ENCODE measurements at regions not wholly inside any gene's neighbourhood (a gene's known extent, or its start where the extent isn't known, plus 50 kb on each side); places are given as distances from the start of the nearest gene placed in this dataset.

GRCh38 chr3:150138824-150139223 is 168.1 kb upstream of the PFN2 start:
- TF ChIP-seq, protein P1, sequence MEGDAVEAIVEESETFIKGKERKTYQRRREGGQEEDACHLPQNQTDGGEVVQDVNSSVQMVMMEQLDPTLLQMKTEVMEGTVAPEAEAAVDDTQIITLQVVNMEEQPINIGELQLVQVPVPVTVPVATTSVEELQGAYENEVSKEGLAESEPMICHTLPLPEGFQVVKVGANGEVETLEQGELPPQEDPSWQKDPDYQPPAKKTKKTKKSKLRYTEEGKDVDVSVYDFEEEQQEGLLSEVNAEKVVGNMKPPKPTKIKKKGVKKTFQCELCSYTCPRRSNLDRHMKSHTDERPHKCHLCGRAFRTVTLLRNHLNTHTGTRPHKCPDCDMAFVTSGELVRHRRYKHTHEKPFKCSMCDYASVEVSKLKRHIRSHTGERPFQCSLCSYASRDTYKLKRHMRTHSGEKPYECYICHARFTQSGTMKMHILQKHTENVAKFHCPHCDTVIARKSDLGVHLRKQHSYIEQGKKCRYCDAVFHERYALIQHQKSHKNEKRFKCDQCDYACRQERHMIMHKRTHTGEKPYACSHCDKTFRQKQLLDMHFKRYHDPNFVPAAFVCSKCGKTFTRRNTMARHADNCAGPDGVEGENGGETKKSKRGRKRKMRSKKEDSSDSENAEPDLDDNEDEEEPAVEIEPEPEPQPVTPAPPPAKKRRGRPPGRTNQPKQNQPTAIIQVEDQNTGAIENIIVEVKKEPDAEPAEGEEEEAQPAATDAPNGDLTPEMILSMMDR (IDR thresholded peaks at IDR 0.05), result no peak
- no peak for TF ChIP-seq POLR2A (IDR thresholded peaks at IDR 0.05)
